ENCODE measurements at regions not wholly inside any gene's neighbourhood (a gene's known extent, or its start where the extent isn't known, plus 50 kb on each side); places are given as distances from the start of the nearest gene placed in this dataset.

DNA sequence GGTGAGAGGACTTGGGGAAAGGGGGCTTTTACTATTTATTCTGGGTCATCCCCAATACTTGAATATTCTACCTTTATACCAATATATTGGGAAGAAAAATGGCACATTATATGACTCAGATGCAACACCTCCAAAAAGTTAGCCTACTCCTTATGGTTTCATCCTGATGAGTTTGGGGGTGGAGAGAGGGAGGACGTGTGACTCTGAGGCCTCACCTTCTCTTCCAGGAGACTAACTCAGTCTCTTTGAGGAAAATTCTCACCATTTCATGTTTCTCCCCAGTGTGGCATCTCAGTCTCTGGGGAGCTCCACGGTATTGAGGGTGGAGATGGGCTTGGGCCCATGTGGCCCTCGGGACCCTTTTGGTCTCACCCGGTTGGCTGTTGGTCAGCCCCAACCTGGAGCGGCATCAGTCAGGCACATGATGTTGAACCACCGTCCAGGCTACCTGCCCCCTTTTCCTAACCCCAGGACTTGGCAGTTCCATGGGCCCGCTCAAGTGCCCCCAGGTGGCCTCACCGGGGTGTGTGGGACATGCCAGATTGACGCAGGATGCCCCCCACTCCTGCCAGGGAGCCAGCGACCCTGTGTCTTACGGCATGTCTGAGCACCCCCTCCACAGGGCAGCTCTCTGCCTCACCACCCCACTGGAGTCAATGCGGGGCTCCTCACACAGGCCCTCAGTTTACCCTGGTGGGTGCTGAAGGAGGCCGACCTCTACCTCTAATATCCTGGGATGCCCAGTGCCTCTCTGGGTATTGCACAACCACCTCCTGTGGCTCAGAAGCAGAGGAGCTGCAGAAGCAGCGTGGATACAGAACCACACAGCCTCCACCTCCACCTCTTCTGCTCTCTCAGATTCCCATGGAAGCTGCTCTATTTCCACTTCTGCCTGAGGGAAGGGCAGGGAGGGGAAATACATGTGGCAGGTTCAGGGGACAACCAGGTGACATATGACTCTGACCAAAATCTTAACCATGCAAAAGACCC is 297.4 kb downstream of the EIPR1 start:
- intact Hi-C loops (cut with DNase I): no loop called here
- 81% methylated on average over 5 of the region's 14 CpGs for WGBS (ENCODE audit: insufficient coverage, low coverage, low lambda C conversion rate, missing lambda C conversion rate)
- H3K27me3 ChIP-seq: no peaks in the 10 kb centered on the region
- TF ChIP-seq POLR2A (IDR thresholded peaks at IDR 0.05): no peak
- TF ChIP-seq, protein P1, sequence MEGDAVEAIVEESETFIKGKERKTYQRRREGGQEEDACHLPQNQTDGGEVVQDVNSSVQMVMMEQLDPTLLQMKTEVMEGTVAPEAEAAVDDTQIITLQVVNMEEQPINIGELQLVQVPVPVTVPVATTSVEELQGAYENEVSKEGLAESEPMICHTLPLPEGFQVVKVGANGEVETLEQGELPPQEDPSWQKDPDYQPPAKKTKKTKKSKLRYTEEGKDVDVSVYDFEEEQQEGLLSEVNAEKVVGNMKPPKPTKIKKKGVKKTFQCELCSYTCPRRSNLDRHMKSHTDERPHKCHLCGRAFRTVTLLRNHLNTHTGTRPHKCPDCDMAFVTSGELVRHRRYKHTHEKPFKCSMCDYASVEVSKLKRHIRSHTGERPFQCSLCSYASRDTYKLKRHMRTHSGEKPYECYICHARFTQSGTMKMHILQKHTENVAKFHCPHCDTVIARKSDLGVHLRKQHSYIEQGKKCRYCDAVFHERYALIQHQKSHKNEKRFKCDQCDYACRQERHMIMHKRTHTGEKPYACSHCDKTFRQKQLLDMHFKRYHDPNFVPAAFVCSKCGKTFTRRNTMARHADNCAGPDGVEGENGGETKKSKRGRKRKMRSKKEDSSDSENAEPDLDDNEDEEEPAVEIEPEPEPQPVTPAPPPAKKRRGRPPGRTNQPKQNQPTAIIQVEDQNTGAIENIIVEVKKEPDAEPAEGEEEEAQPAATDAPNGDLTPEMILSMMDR (IDR thresholded peaks at IDR 0.05): no peak
- no peaks in the 10 kb centered on the region for H3K9me3 ChIP-seq
- H3K4me3 ChIP-seq: no peak overlapping the region
- DNase-seq (no peak), ATAC-seq (peak in 1 of 4 donors; percentile 41)
- H3K27ac ChIP-seq: no peak overlapping the region
- H3K36me3 ChIP-seq: no peaks in the 10 kb centered on the region
- no peaks in the 10 kb centered on the region for H3K4me1 ChIP-seq

DNA sequence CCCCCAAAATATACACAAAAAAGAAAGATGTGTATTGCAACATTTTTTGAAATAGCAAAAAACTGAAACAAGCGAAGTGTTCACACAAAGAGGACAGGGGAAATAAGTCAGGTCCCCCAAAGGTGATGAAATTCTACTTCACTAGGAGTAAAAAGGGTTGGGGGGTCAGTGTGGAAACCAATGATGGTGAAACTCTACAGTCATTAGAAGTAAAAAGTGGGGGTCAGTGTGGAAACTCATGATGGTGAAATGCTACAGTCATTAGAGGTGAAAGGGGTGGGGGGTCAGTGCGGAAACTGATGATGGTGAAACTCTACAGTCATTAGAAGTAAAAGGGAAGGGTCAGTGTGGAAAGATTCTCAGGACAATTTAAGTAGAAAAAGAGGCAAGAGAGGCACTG is 298.2 kb downstream of the EIPR1 start:
- DNase-seq: no peak

DNA sequence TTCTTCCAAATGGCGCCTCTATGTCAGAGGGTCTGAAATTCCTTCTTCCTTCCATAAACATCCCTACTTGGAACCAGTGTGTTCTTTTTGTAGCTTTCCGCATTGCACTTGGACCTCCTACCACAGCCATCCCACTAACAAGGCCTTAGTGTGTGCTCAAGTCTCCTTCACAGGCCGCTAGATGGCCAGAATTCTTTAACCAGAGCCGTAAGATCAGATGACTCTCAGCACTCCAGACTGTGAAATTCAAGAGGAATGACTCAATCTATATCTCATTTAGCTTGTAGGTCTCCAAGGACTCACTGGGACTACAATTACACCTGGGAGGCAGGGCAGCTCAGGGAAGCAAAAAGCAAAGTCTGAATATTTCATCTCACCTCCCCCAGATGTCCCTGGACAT is 298.9 kb downstream of the EIPR1 start:
- Histone ChIP-seq H3K9me3 (no peaks in the 10 kb centered on the region), H3K4me1 (no peaks in the 10 kb centered on the region), H3K36me3 (no peaks in the 10 kb centered on the region), H3K4me3 (no peak overlapping the region), H3K27me3 (no peaks in the 10 kb centered on the region), H3K27ac (no peak overlapping the region)
- DNase-seq (no peak), ATAC-seq (no peak)
- intact Hi-C loops (cut with DNase I): no loop called here
- 62% methylated on average over 3 of the region's 4 CpGs for WGBS (ENCODE audit: insufficient coverage, low coverage, low lambda C conversion rate, missing lambda C conversion rate)
- no peak for TF ChIP-seq POLR2A (IDR thresholded peaks at IDR 0.05)
- TF ChIP-seq, protein P1 (IDR thresholded peaks at IDR 0.05): no peak

More for the DNA sequence above, 298.2 kb downstream of the EIPR1 start:
- no peaks in the 10 kb centered on the region for H3K9me3 ChIP-seq
- H3K27ac ChIP-seq: no peak overlapping the region
- H3K4me1 ChIP-seq: no peaks in the 10 kb centered on the region
- no peaks in the 10 kb centered on the region for H3K27me3 ChIP-seq
- no peak for TF ChIP-seq POLR2A (IDR thresholded peaks at IDR 0.05)
- TF ChIP-seq, protein P1 (IDR thresholded peaks at IDR 0.05): no peak
- no peak overlapping the region for H3K4me3 ChIP-seq
- intact Hi-C loops (cut with DNase I): no loop called here
- WGBS (ENCODE audit: insufficient coverage, low coverage, low lambda C conversion rate, missing lambda C conversion rate): 50% methylated on average over 2 of the region's 2 CpGs
- no peak for ATAC-seq
- H3K36me3 ChIP-seq: no peaks in the 10 kb centered on the region

- ATAC-seq (peak in 1 of 4 donors; percentile 67), DNase-seq (no peak)
- no peaks in the 10 kb centered on the region for H3K4me1 ChIP-seq
- intact Hi-C loops (cut with DNase I): no loop called here
- no peak for TF ChIP-seq POLR2A (IDR thresholded peaks at IDR 0.05)
- TF ChIP-seq, protein P1 (IDR thresholded peaks at IDR 0.05): no peak
- H3K27me3 ChIP-seq: no peaks in the 10 kb centered on the region
- 66% methylated on average over 12 of the region's 21 CpGs for WGBS (ENCODE audit: insufficient coverage, low coverage, low lambda C conversion rate, missing lambda C conversion rate)
- H3K27ac ChIP-seq: no peak overlapping the region
- no peaks in the 10 kb centered on the region for H3K36me3 ChIP-seq
- no peak overlapping the region for H3K4me3 ChIP-seq
- H3K9me3 ChIP-seq: no peaks in the 10 kb centered on the region
Measured at GRCh38 chr2:3076848-3077642, 300.6 kb downstream of the EIPR1 start.

All from right lobe of liver (tissue), 6 donors.